HepG2 (cell line): ENCODE measurements at regions not wholly inside any gene's neighbourhood (a gene's known extent, or its start where the extent isn't known, plus 50 kb on each side); places are given as distances from the start of the nearest gene placed in this dataset.
A peak's percentile ranks its signal among the peaks of the same experiment; 100 is the strongest.

Experiments
- CHD2 ChIP-seq: IDR thresholded peaks from 2 replicates; pipeline ENCODE4 v1.6.1; 2011; ENCODE audit warnings: low read depth, low read length, improper control_type of control experiment
- GTF2F1 ChIP-seq: fragments of 150-350 bp; IDR thresholded peaks from 2 replicates; pipeline ENCODE4 v1.6.1; 2014; ENCODE audit warnings: low read length
- JUND ChIP-seq: sonication (generic); formaldehyde crosslinking; IDR thresholded peaks from 2 replicates; pipeline ENCODE4 v1.8.0; 2022; ENCODE audit warnings: mild to moderate bottlenecking, missing genetic modification reagents
- KLF13 ChIP-seq: sonication (generic); formaldehyde crosslinking; IDR thresholded peaks from 2 replicates; pipeline ENCODE4 v1.4.0; 2020; ENCODE audit warnings: mild to moderate bottlenecking, missing genetic modification reagents
- KLF6 ChIP-seq: IDR thresholded peaks from 2 replicates; pipeline ENCODE4 v1.8.0; 2016; ENCODE audit warnings: missing biosample characterization, missing genetic modification reagents
- MAX ChIP-seq: IDR thresholded peaks from 2 replicates; pipeline ENCODE4 v1.6.1; 2012; ENCODE audit warnings: inconsistent platforms
- SAP130 ChIP-seq: IDR thresholded peaks from 2 replicates; pipeline ENCODE4 v1.6.1; 2016; ENCODE audit warnings: low read depth
- XRCC5 ChIP-seq: fragments of 200-400 bp; formaldehyde crosslinking; optimal IDR thresholded peaks from 2 replicates; pipeline ENCODE3; 2017; ENCODE audit warnings: mild to moderate bottlenecking, low read length
- ZFP36L1 ChIP-seq: sonication (generic); formaldehyde crosslinking; IDR thresholded peaks from 2 replicates; pipeline ENCODE4 v1.8.0; 2022; ENCODE audit warnings: mild to moderate bottlenecking, missing genetic modification reagents, moderate library complexity
- ZNF670 ChIP-seq: sonication (generic); formaldehyde crosslinking; IDR thresholded peaks from 2 replicates; pipeline ENCODE4 v1.8.0; 2022; ENCODE audit warnings: mild to moderate bottlenecking, missing genetic modification reagents, borderline replicate concordance
- ZNF687 ChIP-seq: sonication (generic); formaldehyde crosslinking; IDR thresholded peaks from 2 replicates; pipeline ENCODE4 v1.5.1; 2020; ENCODE audit warnings: mild to moderate bottlenecking, missing genetic modification reagents, moderate library complexity
- ZNF775 ChIP-seq: sonication (generic); formaldehyde crosslinking; IDR thresholded peaks from 2 replicates; pipeline ENCODE4 v1.4.0; 2020; ENCODE audit warnings: missing genetic modification reagents, mild to moderate bottlenecking, moderate library complexity, borderline replicate concordance
- ZSCAN25 ChIP-seq: sonication (generic); formaldehyde crosslinking; IDR thresholded peaks from 2 replicates; pipeline ENCODE4 v1.8.0; 2022; ENCODE audit warnings: mild to moderate bottlenecking, missing genetic modification reagents
- ZSCAN29 ChIP-seq: sonication (generic); formaldehyde crosslinking; conservative IDR thresholded peaks from 2 replicates; pipeline ENCODE4 v1.4.0; 2020; ENCODE audit warnings: mild to moderate bottlenecking, missing genetic modification reagents
- TF ChIP-seq, protein P1 (sequence below): sonication (generic); formaldehyde crosslinking; IDR thresholded peaks from 2 replicates; pipeline ENCODE4 v1.4.0; 2020; ENCODE audit warnings: missing genetic modification reagents, borderline replicate concordance
- TF ChIP-seq, protein P2 (sequence below): sonication (generic); formaldehyde crosslinking; IDR thresholded peaks from 2 replicates; pipeline ENCODE4 v1.5.0; 2020; ENCODE audit warnings: missing genetic modification reagents, mild to moderate bottlenecking, borderline replicate concordance
- TF ChIP-seq, protein P3 (sequence below): sonication (generic); formaldehyde crosslinking; IDR thresholded peaks from 2 replicates; pipeline ENCODE4 v1.4.0; 2020; ENCODE audit warnings: missing genetic modification reagents

DNA sequence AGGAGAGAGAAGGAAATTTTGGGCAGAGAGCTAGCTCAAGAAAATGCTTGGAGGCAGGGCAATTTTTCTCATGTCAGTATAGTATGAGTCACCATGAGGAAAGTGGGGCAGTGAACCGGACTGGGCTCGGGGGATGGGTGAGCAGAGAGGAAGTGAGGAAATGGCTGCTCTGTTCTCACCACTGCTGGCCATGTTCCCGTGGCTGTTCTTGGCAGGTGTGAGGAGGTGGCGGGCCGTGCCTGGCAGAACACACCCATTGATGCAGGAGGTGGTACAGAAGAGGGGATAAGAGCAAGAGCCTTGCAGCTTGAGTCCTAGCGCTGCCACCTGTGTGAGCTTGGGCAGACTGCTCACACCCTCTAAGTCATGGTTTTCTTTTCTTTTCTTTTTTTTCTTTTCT, 304.4 kb upstream of the LYZL1 start (continued):
- TF ChIP-seq ZSCAN25 (CRISPR knock-in tag) (no peak), MAX (peak; percentile 35; the same call in 1 of the 2 replicates), ZSCAN29 (CRISPR knock-in tag) (no peak), CHD2 (no peak), ZNF775 (CRISPR knock-in tag) (no peak), XRCC5 (no peak), GTF2F1 (no peak), ZNF687 (peak; percentile 53), KLF13 (CRISPR knock-in tag) (no peak), ZNF670 (CRISPR knock-in tag) (no peak), KLF6 (CRISPR knock-in tag) (no peak), ZFP36L1 (CRISPR knock-in tag) (no peak), SAP130 (CRISPR knock-in tag) (0 out of 2 replicates have a peak, but pooled peaks have one; percentile 16), JUND (CRISPR knock-in tag) (peak; percentile 50; the same call in 1 of the 2 replicates)
- TF ChIP-seq, protein P1, sequence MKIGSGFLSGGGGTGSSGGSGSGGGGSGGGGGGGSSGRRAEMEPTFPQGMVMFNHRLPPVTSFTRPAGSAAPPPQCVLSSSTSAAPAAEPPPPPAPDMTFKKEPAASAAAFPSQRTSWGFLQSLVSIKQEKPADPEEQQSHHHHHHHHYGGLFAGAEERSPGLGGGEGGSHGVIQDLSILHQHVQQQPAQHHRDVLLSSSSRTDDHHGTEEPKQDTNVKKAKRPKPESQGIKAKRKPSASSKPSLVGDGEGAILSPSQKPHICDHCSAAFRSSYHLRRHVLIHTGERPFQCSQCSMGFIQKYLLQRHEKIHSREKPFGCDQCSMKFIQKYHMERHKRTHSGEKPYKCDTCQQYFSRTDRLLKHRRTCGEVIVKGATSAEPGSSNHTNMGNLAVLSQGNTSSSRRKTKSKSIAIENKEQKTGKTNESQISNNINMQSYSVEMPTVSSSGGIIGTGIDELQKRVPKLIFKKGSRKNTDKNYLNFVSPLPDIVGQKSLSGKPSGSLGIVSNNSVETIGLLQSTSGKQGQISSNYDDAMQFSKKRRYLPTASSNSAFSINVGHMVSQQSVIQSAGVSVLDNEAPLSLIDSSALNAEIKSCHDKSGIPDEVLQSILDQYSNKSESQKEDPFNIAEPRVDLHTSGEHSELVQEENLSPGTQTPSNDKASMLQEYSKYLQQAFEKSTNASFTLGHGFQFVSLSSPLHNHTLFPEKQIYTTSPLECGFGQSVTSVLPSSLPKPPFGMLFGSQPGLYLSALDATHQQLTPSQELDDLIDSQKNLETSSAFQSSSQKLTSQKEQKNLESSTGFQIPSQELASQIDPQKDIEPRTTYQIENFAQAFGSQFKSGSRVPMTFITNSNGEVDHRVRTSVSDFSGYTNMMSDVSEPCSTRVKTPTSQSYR: peak; percentile 79; the same call in 1 of the 2 replicates
- TF ChIP-seq, protein P2, sequence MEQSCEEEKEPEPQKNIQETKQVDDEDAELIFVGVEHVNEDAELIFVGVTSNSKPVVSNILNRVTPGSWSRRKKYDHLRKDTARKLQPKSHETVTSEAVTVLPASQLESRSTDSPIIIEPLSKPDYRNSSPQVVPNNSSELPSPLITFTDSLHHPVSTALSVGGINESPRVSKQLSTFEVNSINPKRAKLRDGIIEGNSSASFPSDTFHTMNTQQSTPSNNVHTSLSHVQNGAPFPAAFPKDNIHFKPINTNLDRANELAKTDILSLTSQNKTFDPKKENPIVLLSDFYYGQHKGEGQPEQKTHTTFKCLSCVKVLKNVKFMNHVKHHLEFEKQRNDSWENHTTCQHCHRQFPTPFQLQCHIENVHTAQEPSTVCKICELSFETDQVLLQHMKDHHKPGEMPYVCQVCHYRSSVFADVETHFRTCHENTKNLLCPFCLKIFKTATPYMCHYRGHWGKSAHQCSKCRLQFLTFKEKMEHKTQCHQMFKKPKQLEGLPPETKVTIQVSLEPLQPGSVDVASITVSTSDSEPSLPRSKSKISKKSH: no peak
- TF ChIP-seq, protein P3, sequence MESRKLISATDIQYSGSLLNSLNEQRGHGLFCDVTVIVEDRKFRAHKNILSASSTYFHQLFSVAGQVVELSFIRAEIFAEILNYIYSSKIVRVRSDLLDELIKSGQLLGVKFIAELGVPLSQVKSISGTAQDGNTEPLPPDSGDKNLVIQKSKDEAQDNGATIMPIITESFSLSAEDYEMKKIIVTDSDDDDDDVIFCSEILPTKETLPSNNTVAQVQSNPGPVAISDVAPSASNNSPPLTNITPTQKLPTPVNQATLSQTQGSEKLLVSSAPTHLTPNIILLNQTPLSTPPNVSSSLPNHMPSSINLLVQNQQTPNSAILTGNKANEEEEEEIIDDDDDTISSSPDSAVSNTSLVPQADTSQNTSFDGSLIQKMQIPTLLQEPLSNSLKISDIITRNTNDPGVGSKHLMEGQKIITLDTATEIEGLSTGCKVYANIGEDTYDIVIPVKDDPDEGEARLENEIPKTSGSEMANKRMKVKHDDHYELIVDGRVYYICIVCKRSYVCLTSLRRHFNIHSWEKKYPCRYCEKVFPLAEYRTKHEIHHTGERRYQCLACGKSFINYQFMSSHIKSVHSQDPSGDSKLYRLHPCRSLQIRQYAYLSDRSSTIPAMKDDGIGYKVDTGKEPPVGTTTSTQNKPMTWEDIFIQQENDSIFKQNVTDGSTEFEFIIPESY (CRISPR knock-in tag): 0 out of 2 replicates have a peak, but pooled peaks have one; percentile 47
